Tibial nerve (tissue), 4 donors: ENCODE measurements at regions not wholly inside any gene's neighbourhood (a gene's known extent, or its start where the extent isn't known, plus 50 kb on each side); places are given as distances from the start of the nearest gene placed in this dataset.

ENCODE experiments used
- DNase-seq, 2 donors: peaks; one replicate each; pipeline ENCODE4 v3.0.0-alpha.2; 2019; ENCODE audit warnings: low spot score in 2 of 2
- H3K27ac ChIP-seq, 4 donors: fragments of 200-600 bp; sonication (generic) in 3 of 4; one replicate each; pipeline ENCODE4 v1.5.1; 2017 to 2019; ENCODE audit warnings: mild to moderate bottlenecking in 1 of 4
- H3K27me3 ChIP-seq, 2 donors: fragments of 200-600 bp; sonication (generic) in 1 of 2; one replicate each; pipeline versions ENCODE4 v1.5.1 to v1.6.0; 2017 to 2019
- H3K36me3 ChIP-seq, 3 donors: fragments of 200-600 bp; sonication (generic); one replicate each; pipeline ENCODE4 v1.5.1; 2018 to 2019
- H3K4me1 ChIP-seq, 4 donors: fragments of 200-600 bp; sonication (generic) in 3 of 4; one replicate each; pipeline ENCODE4 v1.5.1; 2017 to 2019
- H3K4me3 ChIP-seq, 4 donors: fragments of 200-600 bp; sonication (generic) in 3 of 4; one replicate each; pipeline ENCODE4 v1.5.1; 2017 to 2019; ENCODE audit warnings: mild to moderate bottlenecking in 1 of 4, moderate library complexity in 1 of 4
- H3K9me3 ChIP-seq, 4 donors: fragments of 200-600 bp; sonication (generic) in 3 of 4; one replicate each; pipeline ENCODE4 v1.5.1; 2017 to 2019
- CTCF ChIP-seq, 5 experiments: fragments of 200-600 bp in 3 of 5; fragments of 450-650 bp in 2 of 5; sonication (generic) in 3 of 5; IDR thresholded peaks; one replicate each; pipeline ENCODE4 v1.5.1; 2016 to 2019; ENCODE audit warnings: antibody characterized with exemption in 5 of 5, mild to moderate bottlenecking in 3 of 5, moderate library complexity in 2 of 5
- EP300 ChIP-seq, 2 donors: sonication (generic); formaldehyde crosslinking; IDR thresholded peaks; one replicate each; pipeline ENCODE4 v1.6.1; 2017; ENCODE audit warnings: antibody characterized with exemption in 2 of 2, mild to moderate bottlenecking in 1 of 2
- POLR2A ChIP-seq, 2 donors: fragments of 450-650 bp; IDR thresholded peaks; one replicate each; pipeline ENCODE4 v1.6.1; 2017; ENCODE audit warnings: antibody characterized with exemption in 2 of 2, mild to moderate bottlenecking in 2 of 2, moderate library complexity in 2 of 2
- WGBS, 2 donors: methylation state at CpG; one replicate each; pipeline ENCODE4 v1.1.5; 2018; 5-methylcytosine and 5-hydroxymethylcytosine counted together

GRCh38 chr2:2619995-2620394 is 288.9 kb upstream of the MYT1L start:
- DNase-seq, result no peak
- WGBS, 2 donors, result 89 to 93% methylated on average over 8 of the region's 8 CpGs
- H3K27me3 ChIP-seq, result no peaks in the 10 kb centered on the region
- no peaks in the 10 kb centered on the region for H3K9me3 ChIP-seq
- TF ChIP-seq POLR2A (IDR thresholded peaks at IDR 0.05), result no peak
- no peaks in the 10 kb centered on the region for H3K4me1 ChIP-seq
- no peaks in the 10 kb centered on the region for H3K36me3 ChIP-seq
- no peak overlapping the region for H3K4me3 ChIP-seq
- no peak overlapping the region for H3K27ac ChIP-seq

GRCh38 chr2:2614452-2614851 is 283.4 kb upstream of the MYT1L start:
- DNase-seq, result no peak

GRCh38 chr2:2613279-2614199 is 282.5 kb upstream of the MYT1L start:
- 13 to 15% methylated on average over 23 to 34 of the region's 34 CpGs for WGBS, 2 donors
- H3K27ac ChIP-seq, result peak overlapping the region in 2 of 4 donors; percentile 62 to 63

More at GRCh38 chr2:2614452-2614851, 283.4 kb upstream of the MYT1L start:
- 55 to 57% methylated on average over 9 of the region's 9 CpGs for WGBS, 2 donors
- H3K4me3 ChIP-seq, result no peak overlapping the region
- TF ChIP-seq EP300 (IDR thresholded peaks at IDR 0.05) (no peak), POLR2A (IDR thresholded peaks at IDR 0.05) (no peak), CTCF (IDR thresholded peaks at IDR 0.05) (no peak)
- H3K27ac ChIP-seq, result no peak overlapping the region
- H3K27me3 ChIP-seq, result no peaks in the 10 kb centered on the region
- H3K36me3 ChIP-seq, result no peaks in the 10 kb centered on the region
- H3K4me1 ChIP-seq, result no peaks in the 10 kb centered on the region
- H3K9me3 ChIP-seq, result no peaks in the 10 kb centered on the region

GRCh38 chr2:2610751-2611150 is 279.7 kb upstream of the MYT1L start:
- Histone ChIP-seq H3K27ac (no peak overlapping the region), H3K4me3 (no peak overlapping the region), H3K36me3 (no peaks in the 10 kb centered on the region), H3K4me1 (no peaks in the 10 kb centered on the region), H3K27me3 (no peaks in the 10 kb centered on the region), H3K9me3 (no peaks in the 10 kb centered on the region)
- DNase-seq, result no peak
- TF ChIP-seq POLR2A (IDR thresholded peaks at IDR 0.05), result no peak
- TF ChIP-seq EP300 (IDR thresholded peaks at IDR 0.05), result no peak
- TF ChIP-seq CTCF (IDR thresholded peaks at IDR 0.05), result no peak

More at GRCh38 chr2:2613279-2614199, 282.5 kb upstream of the MYT1L start:
- Histone ChIP-seq H3K9me3 (no peaks in the 10 kb centered on the region), H3K4me3 (peak overlapping the region; percentile 27 to 51 (median 42)), H3K36me3 (no peaks in the 10 kb centered on the region), H3K27me3 (no peaks in the 10 kb centered on the region), H3K4me1 (no peaks in the 10 kb centered on the region)
- TF ChIP-seq CTCF (IDR thresholded peaks at IDR 0.05), result peak in 2 of 5 experiments; percentile 16 to 22
- TF ChIP-seq POLR2A (IDR thresholded peaks at IDR 0.05), result peak in 1 of 2 donors; percentile 19
- peak in 1 of 2 donors; percentile 78 for TF ChIP-seq EP300 (IDR thresholded peaks at IDR 0.05)
- peak; percentile 61 to 78 for DNase-seq

GRCh38 chr2:2600366-2600765 is 269.3 kb upstream of the MYT1L start:
- Histone ChIP-seq H3K27me3 (peaks cover 0 to 5% of the 10 kb centered on the region in 2 donors), H3K36me3 (no peaks in the 10 kb centered on the region), H3K27ac (no peak overlapping the region), H3K4me3 (no peak overlapping the region), H3K9me3 (peaks cover 0 to 3% (median under 1%) of the 10 kb centered on the region in 4 donors), H3K4me1 (no peaks in the 10 kb centered on the region)
- no peak for TF ChIP-seq CTCF (IDR thresholded peaks at IDR 0.05)
- no peak for TF ChIP-seq EP300 (IDR thresholded peaks at IDR 0.05)
- no peak for TF ChIP-seq POLR2A (IDR thresholded peaks at IDR 0.05)
- 44 to 47% methylated on average over 8 of the region's 8 CpGs for WGBS, 2 donors
- no peak for DNase-seq
